Upper lobe of left lung (tissue), 4 donors: ENCODE measurements at regions not wholly inside any gene's neighbourhood (a gene's known extent, or its start where the extent isn't known, plus 50 kb on each side); places are given as distances from the start of the nearest gene placed in this dataset.

ENCODE experiments used
- CTCF ChIP-seq, 6 experiments: fragments of 450-650 bp in 4 of 6; fragments of 200-600 bp in 2 of 6; sonication (generic) in 2 of 6; IDR thresholded peaks; one replicate each; pipeline ENCODE4 v1.5.1; 2016 to 2019; ENCODE audit warnings: antibody characterized with exemption in 6 of 6
- EP300 ChIP-seq, 4 donors: sonication (generic); formaldehyde crosslinking; IDR thresholded peaks; one replicate each; pipeline ENCODE4 v1.5.1; 2017; ENCODE audit warnings: antibody characterized with exemption in 4 of 4, control low read depth in 2 of 4
- POLR2AphosphoS5 ChIP-seq, 2 donors: sonication (generic); formaldehyde crosslinking; IDR thresholded peaks; one replicate each; pipeline ENCODE4 v1.5.1; 2017; ENCODE audit warnings: antibody characterized with exemption in 2 of 2

DNA sequence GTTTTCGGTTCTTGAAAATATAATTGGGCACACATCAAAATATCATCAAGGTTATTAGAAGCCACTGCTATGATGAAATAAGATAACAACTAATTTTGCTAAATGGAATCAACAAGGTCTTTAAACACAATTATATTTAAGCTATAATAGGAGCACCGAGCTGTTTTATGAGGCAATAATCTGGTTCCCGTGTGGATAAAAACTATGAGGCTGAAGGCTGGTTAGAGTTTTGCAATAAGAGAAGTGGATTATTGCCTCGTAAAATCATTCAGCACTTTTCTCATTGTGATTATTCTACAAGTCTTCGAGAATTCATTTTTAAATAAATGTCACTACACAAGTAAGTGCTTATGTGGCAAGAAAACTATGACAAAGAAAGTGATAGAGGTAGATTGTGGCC is 975.7 kb upstream of the ADGRL2 start:
- no peak for TF ChIP-seq EP300 (IDR thresholded peaks at IDR 0.05)
- TF ChIP-seq CTCF (IDR thresholded peaks at IDR 0.05) = no peak
- TF ChIP-seq POLR2AphosphoS5 (IDR thresholded peaks at IDR 0.05) = no peak
